ENCODE measurements at regions not wholly inside any gene's neighbourhood (a gene's known extent, or its start where the extent isn't known, plus 50 kb on each side); places are given as distances from the start of the nearest gene placed in this dataset.

GRCh38 chr6:168371618-168371980 lies 52.0 kb upstream of the DACT2 start:
- TF ChIP-seq CTCF (optimal IDR thresholded peaks at IDR 0.05 in 1 of 3, IDR thresholded peaks at IDR 0.05 in 1 of 3, conservative IDR thresholded peaks at IDR 0.05 in 1 of 3; ENCODE audit: extremely low read depth in 1 of 3, insufficient read depth in 2 of 3, low read length in 3 of 3) = no peak
- no peak for TF ChIP-seq EZH2 (IDR thresholded peaks at IDR 0.05; ENCODE audit: low read length)
